GM19351 (cell line): ENCODE measurements at regions not wholly inside any gene's neighbourhood (a gene's known extent, or its start where the extent isn't known, plus 50 kb on each side); places are given as distances from the start of the nearest gene placed in this dataset.

Experiments used
- ATAC-seq: cut with Tn5 transposase; IDR thresholded peaks from one replicate; pipeline ENCODE4 v1.9.1; 2021; ENCODE audit warnings: mild to moderate bottlenecking, moderate library complexity; ENCODE audit not compliant: unreplicated experiment

DNA sequence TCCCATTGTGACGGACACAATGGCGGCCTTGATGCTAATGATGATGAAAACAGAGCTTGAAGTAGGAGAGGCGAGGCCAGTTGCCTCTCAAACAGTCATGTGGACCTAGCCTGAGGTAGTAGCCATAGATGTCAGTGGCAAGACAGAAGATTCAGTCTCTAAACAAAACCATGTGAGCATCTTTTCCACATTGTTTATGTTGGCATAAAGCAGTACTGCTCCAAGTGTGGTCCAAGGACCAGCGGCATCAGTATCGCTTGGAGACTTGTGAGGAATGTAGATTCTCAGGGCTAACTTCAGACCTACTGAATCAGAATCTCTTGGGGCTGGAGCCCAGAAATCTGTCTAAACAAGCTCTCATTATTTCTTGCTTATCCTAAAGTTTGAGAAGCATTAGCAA lies 312.8 kb upstream of the JAG1 start:
- ATAC-seq: no peak

DNA sequence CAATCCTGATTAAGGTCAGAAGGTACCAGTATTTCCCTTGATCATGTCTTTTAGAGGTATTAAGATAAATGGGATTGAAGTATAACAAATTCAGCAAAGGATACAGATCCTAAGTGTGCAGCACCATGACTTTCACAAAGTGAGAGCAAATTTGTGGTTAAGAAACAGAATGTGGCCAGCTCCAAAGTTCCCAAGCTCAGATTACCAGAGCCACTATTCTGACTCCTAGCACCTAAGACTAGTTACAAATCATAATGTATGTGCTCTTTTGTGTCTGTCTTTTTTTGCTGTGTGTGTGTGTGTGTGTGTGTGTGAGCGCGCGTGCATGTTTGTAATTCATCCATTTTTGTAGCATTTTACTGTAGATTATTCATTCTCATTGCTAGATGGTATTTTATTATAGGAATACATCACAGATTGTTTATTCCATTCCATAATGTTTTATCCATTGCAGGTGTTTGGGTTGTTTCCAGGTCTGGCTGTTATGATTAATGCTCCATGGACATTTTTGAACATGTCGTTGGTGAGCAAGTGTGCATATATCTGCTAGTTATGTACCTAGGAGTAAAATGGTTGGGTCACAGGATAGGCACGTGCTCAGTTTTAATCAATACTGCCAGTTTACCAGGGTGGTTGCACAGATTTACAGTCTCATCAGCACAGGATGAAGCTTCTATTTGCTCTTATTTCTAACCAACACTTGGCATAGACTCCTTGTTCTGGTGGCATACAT lies 314.0 kb upstream of the JAG1 start:
- no peak for ATAC-seq

DNA sequence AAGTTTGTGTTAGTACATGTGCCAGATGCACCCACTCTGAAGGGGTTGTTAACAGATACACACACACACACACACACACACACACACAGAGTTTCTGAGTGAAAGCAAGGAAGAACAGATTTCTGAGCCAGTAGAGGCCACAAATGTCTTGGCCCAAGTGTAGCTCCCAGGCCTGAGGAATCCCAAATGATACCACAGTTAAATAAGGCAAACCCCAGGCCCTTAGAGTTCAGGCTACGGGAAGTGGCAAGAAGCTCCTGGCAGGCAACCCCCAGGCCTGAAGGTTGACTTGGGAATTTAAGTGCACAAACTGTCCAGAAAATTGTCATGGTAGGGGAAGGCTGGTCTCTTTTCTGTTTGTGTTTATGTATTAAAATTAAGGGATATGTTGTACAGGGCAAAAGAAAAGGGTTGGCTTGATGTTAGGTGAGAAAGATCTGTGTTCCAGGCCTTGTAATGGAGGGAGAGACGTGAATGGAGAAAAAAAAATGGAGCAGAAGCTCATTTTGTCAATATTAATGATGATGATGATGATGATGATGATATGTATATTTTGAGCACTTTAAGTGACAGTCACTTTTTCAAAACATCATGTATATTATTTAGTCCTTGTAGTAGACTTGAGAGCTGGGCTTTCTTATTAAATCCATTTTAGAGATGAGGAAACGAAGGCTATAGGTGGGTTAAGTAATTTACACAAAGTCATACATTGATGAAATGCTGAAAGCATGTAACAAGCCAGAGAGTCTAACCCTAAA lies 317.0 kb upstream of the JAG1 start:
- ATAC-seq: no peak

DNA sequence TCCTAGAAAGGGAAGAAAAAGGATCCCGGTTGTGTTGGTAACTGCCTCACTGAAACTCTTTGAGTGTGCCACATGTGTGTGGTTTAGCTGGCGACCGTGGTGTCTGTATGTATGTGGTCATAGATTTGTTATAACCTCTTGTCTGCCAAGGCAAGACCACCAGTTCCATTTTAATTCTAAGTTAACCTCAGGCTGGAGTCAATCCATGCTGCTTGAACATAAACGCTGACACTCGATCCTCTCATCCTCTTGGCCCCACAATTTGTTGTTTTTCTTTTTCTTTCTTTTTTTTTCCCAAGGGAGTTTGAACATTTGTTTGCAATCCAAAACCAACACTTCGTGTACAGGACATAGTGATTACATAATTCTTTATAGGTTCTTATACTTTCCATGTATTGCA lies 318.9 kb upstream of the JAG1 start:
- no peak for ATAC-seq

DNA sequence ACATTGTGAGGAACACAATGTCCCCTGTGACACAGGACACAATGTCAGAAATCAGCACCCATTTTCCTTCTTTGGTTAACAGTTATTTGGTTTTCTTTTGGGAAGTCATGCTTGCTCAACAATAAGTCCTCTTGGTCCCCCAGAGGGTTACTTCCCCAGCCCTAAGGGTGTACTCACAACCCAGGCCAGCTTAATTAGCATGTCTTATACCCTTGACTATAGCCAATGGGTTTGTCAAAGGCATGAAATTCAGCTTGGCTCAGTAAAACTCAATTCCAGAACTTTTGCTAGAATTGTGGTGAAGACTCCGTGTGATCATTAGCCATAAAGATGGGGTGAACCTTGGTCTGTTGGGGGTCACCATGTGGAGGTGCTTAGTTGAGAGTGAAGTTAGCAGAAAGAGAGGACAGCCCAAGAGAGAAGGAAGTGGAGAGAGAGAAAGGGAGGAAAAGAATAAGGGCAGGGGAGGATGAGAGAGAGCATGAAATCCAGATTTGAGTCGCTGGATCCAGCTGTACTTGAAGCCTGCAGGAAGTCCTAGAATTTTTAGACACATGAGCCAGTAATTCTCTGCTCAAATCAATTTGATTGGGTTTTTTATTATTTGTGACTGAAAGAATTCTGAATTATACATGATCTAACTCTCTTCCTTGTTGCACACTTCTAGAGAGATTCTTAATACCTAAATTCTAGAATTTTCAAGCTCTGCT lies 321.3 kb upstream of the JAG1 start:
- no peak for ATAC-seq

DNA sequence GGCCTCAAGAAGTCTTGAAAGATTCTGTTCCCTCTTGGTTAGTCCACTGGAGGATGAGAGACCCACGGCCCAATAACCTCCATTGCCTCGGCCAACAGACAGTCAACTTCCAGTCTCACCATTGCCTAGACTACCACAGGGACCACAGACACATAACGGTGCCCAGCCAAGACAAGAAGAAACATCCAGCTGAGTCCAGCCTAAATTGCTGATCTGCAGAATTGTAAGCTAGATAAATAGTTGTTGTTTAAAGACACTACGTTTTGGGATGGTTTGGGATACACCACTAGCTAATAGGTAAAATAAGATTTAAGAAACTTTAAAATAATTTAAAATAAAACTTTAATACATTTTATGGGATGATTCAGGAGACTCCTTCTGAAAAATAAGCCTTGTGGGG lies 324.7 kb upstream of the JAG1 start:
- no peak for ATAC-seq

DNA sequence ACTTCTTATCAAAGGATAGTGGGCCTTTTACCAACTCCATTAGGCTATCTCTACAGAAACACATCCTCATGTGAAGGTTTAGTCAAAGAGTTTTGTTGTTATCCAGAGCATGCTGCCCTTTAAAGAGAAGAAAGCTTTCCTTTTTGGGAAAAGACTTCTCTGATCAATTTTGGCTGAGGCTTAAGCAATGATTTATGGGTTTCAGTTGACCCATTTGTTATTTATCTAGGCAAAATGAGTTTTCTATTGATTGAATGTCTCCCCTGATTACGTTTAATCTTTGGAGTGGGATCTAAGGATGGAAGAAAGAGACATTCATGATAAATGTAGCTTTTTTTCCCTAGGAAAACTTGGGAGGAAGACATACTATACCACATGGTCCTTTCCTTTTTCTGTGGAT lies 326.6 kb upstream of the JAG1 start:
- ATAC-seq: no peak

DNA sequence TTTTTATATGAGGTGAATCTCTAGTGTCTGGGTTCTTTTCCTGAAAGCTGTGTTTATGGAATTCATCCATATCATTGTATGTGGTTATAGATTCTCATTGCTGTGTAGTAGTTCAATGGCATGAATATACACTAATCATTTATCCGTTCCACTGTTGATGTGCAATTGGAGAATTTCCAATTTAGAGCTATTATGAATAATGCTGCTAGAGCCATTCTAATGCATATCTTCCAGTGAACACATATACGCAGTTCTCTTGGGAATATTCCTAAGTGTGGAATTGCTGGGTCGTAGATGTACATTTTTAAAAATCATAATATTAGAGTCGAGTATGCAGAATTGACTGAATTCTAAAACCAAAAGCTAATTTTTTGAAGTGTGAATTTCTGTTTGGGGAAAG lies 327.5 kb upstream of the JAG1 start:
- ATAC-seq: no peak

DNA sequence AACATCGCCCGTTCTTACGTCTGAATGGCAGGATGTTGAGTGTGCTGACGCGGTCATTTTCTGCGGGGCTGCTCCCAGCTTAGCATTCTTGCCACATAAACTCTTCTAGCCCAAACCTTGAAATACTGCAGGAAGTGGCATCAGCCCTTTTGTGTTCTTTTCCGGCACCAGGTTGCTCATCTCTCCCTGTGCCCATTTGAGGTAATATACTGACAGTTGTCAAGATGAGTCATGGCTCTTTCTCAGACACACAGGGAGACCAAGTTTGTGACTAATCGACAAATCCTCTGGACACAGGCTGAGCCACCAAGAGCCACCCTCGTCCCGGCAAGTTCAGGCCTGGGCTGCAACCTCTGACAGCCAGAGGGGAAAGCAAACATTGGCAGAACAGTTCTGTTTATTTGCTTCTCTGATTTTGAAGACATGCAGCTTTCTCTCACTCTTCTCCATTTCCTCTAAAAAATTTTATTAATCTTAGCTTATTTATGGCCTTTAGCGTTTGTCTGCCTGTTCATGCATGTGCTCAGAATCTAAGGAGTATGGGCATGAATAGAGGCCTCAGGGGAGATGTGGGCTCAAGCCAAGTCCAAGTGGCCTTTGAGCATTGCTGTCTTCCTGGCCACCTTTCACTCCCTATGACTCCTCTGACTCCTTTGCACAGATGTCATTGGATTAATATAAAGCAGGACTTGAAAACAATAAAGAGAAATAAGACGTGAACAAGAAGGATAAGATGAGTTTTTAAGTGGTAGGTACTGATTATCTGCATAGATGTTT lies 328.2 kb upstream of the JAG1 start:
- no peak for ATAC-seq

DNA sequence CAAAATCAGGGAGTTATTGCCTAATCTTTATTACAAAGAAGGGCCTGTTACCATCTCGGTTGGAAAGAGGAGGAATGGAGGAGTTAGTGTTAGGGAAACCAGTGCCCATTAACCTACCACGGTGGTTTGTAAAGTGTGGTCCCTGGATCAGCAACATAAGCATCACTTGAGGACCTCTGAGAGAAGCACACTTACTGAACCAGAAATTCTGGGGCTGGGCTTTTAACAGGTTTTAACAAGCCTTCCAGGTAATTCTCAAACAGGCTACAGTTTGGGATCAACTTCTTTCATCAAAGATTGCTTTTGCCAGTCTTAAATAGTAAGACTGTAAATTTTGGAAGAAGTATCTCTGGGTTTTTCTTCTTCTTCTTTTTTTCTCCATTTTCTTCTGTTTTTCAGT lies 329.5 kb upstream of the JAG1 start:
- ATAC-seq: no peak

DNA sequence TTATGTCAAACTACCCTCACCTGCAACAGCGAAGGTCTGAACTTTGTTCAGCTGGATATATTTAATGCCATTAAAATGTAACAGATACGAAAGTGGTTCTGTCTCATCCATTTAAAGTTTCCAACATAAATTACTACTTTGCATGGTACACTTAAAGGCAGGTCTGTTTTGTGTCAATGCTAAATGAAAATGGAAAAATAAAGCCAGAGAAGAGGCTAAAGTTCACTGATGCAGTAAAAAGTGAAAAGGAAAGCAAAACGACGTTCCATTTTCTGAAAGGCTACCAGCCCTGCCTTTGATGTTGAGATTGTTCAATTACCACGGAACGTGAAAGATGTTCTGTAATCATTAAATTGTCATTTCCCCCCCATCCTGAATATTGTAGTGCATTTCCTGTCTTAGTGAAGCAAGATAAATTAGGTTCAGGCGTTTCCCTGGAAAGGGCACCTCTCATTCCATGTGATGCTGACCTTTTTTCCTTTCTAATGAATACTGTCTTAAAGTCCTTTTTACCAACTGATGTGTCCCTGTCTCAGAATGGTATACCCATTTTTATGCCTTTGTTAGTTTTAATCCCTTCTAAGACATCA lies 334.7 kb upstream of the JAG1 start:
- ATAC-seq: no peak

DNA sequence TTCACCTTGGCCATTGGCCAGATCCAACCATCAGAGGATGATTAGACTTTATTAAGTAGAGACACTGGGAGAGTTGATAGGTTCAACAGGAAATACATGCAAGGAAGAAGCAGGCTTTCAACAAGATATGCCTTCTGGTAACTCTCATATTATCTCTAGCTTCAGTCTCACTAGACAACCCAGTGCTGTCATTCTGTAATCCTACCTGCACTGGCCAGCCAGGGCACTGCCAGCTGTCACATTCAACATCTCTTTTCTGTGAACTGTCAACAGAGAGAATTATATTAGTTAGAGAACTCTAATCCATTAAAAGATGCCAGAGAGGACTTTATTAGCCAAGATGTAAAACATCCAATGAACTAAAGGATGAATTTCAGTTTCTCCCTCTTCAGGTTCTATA lies 337.9 kb upstream of the JAG1 start:
- no peak for ATAC-seq

DNA sequence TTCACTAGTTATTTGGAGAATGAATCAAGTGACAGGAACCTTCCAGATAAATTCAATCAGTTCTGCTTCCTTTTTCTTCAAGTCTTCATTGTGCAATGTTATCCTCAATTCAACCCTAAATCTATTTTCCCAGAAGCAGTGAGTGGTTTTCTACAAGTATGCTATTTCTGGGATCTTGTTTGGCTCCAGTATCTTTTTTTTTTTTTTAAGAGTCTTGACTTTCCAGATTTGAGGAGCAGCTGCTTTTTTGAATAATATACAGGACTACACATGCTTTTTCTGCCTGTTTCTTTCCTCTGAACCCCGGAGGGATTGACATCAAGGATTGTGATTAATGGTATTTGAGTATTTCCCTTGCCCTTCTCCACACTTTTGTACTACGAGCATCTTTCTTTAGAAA lies 339.2 kb upstream of the JAG1 start:
- no peak for ATAC-seq

DNA sequence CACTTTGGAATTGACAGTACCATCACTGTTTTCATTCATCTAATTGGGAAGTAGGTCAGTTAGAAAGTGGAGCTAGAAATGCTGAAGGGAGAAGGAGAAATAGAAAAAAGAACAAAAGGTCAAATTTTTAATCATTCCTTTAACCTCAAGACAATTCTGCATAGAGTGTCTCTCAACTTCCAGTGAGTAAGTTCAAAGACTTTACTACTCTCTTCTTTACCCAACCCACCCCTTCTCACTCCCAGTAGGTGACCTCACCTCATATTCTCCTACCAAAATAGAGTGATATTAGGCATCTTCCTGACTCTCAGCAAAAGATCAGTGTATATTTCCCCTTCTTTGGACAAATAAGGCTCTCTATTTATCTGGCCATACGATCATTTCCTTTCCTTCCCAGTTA lies 340.0 kb upstream of the JAG1 start:
- no peak for ATAC-seq

DNA sequence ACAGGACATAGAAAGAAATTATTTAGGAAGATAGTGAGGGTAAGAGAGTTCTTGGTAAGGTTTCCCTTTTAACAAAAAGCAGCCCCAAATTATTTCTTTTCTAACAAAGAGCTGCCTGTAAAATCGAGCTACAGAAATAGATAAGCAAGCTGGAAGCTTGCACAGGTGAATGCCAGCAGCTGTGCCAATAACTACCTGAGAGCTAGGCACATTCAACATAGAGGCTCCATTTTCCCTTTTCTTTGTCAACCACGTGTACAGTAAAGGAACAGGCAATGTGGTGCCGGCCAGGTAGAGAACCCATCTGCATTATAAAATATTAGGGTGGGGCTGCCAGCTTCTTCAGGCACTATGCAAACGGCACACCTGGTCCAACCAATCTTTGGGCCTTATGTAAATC lies 341.6 kb upstream of the JAG1 start:
- no peak for ATAC-seq

DNA sequence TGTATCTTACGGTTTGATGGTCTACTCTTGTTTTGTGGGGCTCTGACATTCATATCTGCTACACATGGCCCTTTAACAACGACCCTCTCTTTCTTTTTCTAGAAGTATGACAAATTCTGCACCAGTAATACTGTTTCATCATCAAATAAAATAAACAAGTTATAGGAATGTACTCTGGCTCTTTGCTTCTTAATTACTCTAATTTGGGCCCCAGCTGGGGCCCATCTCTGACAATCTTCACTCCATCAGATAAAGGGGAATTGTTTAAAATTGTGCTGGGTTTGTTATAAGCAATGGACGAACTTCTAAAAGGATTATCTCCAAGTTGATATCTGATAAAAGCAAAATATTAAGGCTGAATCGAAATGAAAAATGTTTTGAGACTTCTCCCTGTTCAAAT lies 343.6 kb upstream of the JAG1 start:
- no peak for ATAC-seq

DNA sequence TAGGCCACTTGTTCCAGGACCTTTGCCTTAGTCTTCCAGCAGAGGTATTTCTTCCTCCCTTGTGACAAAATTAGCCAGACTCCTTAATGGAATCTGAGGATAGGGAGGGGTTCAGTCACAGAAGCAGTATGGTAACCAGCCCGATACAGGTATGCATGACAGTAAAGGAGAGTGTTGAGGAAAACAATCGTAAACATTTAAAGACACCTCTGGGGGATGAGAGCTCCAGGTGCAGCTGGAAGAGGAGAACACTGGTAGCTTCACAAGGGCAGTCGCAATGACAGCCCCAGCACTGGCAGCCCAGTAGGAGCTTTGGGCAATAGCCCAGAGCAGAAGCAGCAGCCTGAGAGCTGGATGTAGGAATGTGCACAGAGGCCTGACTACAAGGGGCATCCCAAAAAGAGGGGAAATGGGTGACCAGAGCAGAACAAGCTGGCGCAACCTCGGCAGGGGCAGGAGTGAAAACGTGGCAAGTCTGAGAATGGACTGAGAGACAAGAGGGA lies 344.9 kb upstream of the JAG1 start:
- no peak for ATAC-seq

DNA sequence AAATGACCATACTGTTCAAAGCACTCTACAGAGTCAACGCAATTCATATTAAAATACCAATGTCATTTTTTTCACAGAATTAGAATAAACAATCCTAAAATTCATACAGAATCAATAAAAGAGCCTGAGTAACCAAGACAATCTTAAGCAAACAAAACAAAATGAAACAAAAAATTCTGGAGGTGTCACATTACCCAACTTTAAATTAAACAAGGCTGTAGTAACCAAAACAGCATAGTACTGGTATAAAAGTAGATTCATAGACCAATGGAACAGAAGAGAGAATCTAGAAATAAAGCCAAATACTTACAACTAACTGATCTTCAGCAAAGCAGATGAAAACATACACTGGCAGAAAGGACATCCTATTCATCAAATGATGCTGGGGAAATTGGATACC lies 346.9 kb upstream of the JAG1 start:
- ATAC-seq: no peak

DNA sequence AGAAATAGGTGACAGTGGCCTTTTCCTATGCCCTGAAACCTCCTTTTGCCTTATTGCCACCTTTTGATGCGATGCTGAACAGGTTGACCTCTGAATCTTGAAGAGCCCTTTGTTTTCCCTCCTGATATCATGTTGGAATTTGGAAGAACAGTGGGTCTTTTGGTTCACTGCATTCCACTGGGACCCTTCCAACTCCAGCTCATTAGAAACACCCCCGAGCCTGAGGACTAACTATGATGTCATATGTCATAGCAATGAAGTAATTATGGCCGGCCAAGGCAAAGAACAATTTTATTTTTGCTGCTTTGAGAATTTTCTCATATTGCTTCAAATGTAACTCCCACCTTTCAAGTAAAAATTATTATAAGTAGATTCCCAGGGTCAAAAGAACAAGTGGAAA lies 353.4 kb upstream of the JAG1 start:
- ATAC-seq: no peak

DNA sequence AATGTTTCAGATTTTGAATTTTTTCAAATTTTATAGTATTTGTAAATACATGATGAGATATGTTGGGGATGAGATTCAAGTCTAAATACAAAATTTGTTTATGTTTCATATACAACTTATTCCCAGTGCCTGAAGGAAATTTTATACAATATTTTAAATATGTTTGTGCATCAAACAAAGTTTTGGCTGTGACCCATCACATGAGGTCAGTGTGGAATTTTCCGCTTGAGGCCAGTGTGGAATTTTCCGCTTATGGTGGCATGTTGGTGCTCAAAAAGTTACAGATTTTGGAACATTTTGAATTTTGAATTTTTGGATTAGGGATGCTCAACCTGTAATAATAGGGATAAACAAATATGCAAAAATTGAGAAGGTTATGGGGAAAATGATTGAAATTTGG lies 356.6 kb upstream of the JAG1 start:
- no peak for ATAC-seq

DNA sequence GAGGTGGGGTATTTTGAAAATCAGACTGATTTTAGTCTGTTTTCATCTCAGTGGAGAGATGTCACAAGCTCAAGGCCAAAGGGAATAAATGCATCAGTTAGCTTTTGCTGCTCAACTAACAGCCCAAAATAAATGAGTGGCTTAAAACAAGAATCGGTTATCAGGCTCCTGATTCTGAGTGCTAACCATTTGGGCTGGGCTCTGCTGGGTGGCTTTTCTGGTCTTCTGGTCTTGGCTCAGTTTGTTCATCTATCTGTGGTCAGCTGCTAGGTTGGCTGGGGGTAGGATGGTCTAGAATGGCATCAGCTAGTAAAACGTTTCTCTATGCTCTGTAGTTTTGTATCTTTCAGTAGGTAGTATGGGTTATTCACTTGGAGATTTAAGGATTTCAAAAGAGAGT lies 357.5 kb upstream of the JAG1 start:
- ATAC-seq: no peak
